Ovary (tissue), 7 donors: ENCODE measurements at regions not wholly inside any gene's neighbourhood (a gene's known extent, or its start where the extent isn't known, plus 50 kb on each side); places are given as distances from the start of the nearest gene placed in this dataset.
A peak's percentile ranks its signal among the peaks of the same experiment; 100 is the strongest.

Experiments used
- DNase-seq, 5 donors: peaks; one replicate each; pipeline ENCODE4 v3.0.0-alpha.2; 2019 to 2020
- H3K27ac ChIP-seq, 2 donors: fragments of 200-600 bp; one replicate each; pipeline versions ENCODE4 v1.5.1 to v1.8.0; 2019 to 2022
- H3K27me3 ChIP-seq: fragments of 200-600 bp; one replicate; pipeline ENCODE4 v1.8.0; 2022
- H3K36me3 ChIP-seq: fragments of 200-600 bp; sonication (generic); one replicate; pipeline ENCODE4 v1.5.1; 2019
- H3K4me1 ChIP-seq: one replicate; pipeline ENCODE4 v1.8.1; 2013; ENCODE audit warnings: mild to moderate bottlenecking, moderate library complexity; ENCODE audit not compliant: insufficient read depth
- H3K4me3 ChIP-seq: fragments of 200-600 bp; sonication (generic); one replicate; pipeline ENCODE4 v1.5.1; 2017
- H3K9me3 ChIP-seq, 2 donors: fragments of 200-600 bp in 1 of 2; sonication (generic) in 1 of 2; one replicate each; pipeline versions ENCODE4 v1.5.1 to v1.8.1; 2013 to 2019; ENCODE audit warnings: mild to moderate bottlenecking in 1 of 2, moderate library complexity in 1 of 2
- CTCF ChIP-seq, 3 donors: fragments of 450-650 bp in 2 of 3; fragments of 200-600 bp in 1 of 3; IDR thresholded peaks; one replicate each; pipeline versions ENCODE4 v1.5.1 to v1.8.0; 2016 to 2022; ENCODE audit warnings: antibody characterized with exemption in 3 of 3, mild to moderate bottlenecking in 1 of 3
- EP300 ChIP-seq: sonication (generic); formaldehyde crosslinking; IDR thresholded peaks from one replicate; pipeline ENCODE4 v1.6.1; 2017; ENCODE audit warnings: antibody characterized with exemption
- POLR2A ChIP-seq: fragments of 450-650 bp; IDR thresholded peaks from one replicate; pipeline ENCODE4 v1.6.1; 2017; ENCODE audit warnings: antibody characterized with exemption, mild to moderate bottlenecking, moderate library complexity
- WGBS, 3 donors: extraction: QIAGEN DNeasy Blood & Tissue Kit in 1 of 3; methylation state at CpG; one replicate each; pipeline versions ENCODE4 v1.1.5 to v1.1.7; 2013 to 2017; 5-methylcytosine and 5-hydroxymethylcytosine counted together
- intact Hi-C, 4 donors: fragments of 100-400 bp; cut with DNase I; formaldehyde crosslinking; loops; one replicate each; pipeline versions ENCODE4 v1.11.0 to v1.15.1; 2022 to 2023
- donor health status: DM: no; HTN: no; CAD: no; lungs with moderate emphysema.
- donor health status: DM: no; HTN: no; CAD: no.
- donor health status: Bipolar disorder and iron deficiency.
- donor health status: DM: no; HTN: no; CAD: no.
- donor health status: DM: yes; HTN: yes; CAD: no.

GRCh38 chr6:6781873-6782227 is 193.3 kb downstream of the LY86 start:
- Histone ChIP-seq H3K4me1 (peaks cover 9% of the 10 kb centered on the region), H3K27me3 (no peaks in the 10 kb centered on the region), H3K36me3 (no peaks in the 10 kb centered on the region), H3K9me3 (no peaks in the 10 kb centered on the region), H3K4me3 (no peak overlapping the region), H3K27ac (no peak overlapping the region)
- no peak for DNase-seq
- intact Hi-C loops: no loop called here
- TF ChIP-seq POLR2A (no peak), EP300 (no peak), CTCF (IDR thresholded peaks at IDR 0.05) (no peak)

GRCh38 chr6:6783721-6784120 is 195.2 kb downstream of the LY86 start:
- 94 to 97% (median 96%) methylated on average over 2 of the region's 2 CpGs for WGBS, 3 donors
- intact Hi-C loops: no loop called here
- no peak overlapping the region for H3K27ac ChIP-seq

GRCh38 chr6:6784514-6785162 is 196.1 kb downstream of the LY86 start:
- no peaks in the 10 kb centered on the region for H3K27me3 ChIP-seq
- H3K4me1 ChIP-seq: peaks cover 9% of the 10 kb centered on the region
- H3K9me3 ChIP-seq: no peaks in the 10 kb centered on the region
- intact Hi-C loops: no loop called here
- TF ChIP-seq POLR2A: no peak
- no peak for TF ChIP-seq EP300
- TF ChIP-seq CTCF (IDR thresholded peaks at IDR 0.05): no peak
- no peak for DNase-seq
- no peak overlapping the region for H3K27ac ChIP-seq
- 68 to 74% (median 71%) methylated on average over 2 of the region's 2 CpGs for WGBS, 3 donors
- H3K36me3 ChIP-seq: no peaks in the 10 kb centered on the region
- H3K4me3 ChIP-seq: no peak overlapping the region

More at GRCh38 chr6:6783721-6784120, 195.2 kb downstream of the LY86 start:
- H3K36me3 ChIP-seq: no peaks in the 10 kb centered on the region
- H3K4me1 ChIP-seq: peaks cover 9% of the 10 kb centered on the region
- no peak for DNase-seq
- no peaks in the 10 kb centered on the region for H3K9me3 ChIP-seq
- no peaks in the 10 kb centered on the region for H3K27me3 ChIP-seq
- no peak for TF ChIP-seq POLR2A
- no peak for TF ChIP-seq EP300
- TF ChIP-seq CTCF (IDR thresholded peaks at IDR 0.05): no peak
- no peak overlapping the region for H3K4me3 ChIP-seq

GRCh38 chr6:6785163-6785521 is 196.6 kb downstream of the LY86 start:
- Histone ChIP-seq H3K9me3 (no peaks in the 10 kb centered on the region), H3K27ac (peak overlapping the region in 1 of 2 donors; percentile 3), H3K27me3 (no peaks in the 10 kb centered on the region), H3K4me1 (peaks cover 9% of the 10 kb centered on the region), H3K36me3 (no peaks in the 10 kb centered on the region), H3K4me3 (no peak overlapping the region)
- no peak for TF ChIP-seq EP300
- no peak for TF ChIP-seq CTCF (IDR thresholded peaks at IDR 0.05)
- peak in 2 of 5 donors; percentile 29 to 43 for DNase-seq
- WGBS, 3 donors: 9 to 29% (median 13%) methylated on average over 5 of the region's 5 CpGs
- intact Hi-C loops: no loop called here
